ENCODE measurements at regions not wholly inside any gene's neighbourhood (a gene's known extent, or its start where the extent isn't known, plus 50 kb on each side); places are given as distances from the start of the nearest gene placed in this dataset.

DNA sequence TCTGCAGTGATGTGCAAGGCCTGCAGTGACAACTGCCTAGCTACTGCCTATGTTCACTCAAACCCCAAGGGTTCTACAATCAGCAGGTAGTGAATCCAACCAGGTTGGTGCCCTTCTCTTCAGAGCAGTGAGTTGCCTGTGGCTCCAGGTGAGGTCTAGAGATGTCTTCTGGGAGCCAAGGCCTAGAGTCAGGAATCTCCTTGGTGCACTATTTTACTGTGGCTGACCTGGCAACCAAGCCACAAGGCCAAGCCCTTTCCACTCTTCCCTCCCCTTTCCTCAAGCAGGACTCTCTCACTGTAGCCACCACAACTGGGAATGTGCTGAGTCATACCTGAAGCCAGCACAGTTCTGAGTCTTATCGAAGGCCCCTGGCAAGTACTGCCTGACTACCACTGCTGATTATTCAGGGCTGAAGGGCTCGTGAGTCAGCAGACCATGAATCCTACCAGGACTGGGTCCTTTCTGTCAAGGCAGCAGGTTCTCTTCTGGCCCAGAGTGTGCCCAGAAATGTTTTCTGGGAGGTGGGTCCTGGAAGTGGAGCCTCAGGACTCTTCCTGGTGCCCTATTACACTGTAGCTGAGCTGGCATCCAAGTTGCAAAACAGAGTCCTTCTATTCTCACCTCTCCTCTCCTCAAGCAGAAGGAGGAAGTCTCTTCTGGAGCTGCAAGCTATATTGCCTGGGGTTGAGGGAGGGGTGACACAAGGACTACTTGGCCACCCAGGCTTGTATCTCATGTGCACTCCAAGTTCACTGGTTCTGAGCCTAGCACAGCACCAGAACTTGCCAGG lies 111.6 kb downstream of the BTC start:
- no peak for DNase-seq

DNA sequence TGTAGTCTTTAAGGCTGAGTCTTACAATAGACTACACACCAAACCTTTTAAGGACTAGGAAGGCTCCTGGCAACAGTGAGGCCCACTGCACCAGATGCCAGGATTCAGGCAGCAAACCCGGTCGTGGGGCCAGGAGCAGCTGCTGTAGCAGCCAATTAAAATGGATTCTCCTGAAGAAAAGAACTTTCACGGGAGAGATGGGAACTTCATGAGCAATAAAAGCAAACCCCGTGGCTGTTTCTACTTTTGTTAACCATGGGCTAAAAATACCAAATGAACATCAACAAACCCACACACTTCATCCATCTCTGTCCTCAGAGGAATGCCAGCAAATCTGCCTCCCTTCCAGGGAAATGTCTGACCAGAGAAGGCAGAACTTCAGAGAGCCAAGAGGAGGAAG lies 101.4 kb downstream of the BTC start:
- DNase-seq: peak in 1 of 56 donors; percentile 2

Data from amygdala (tissue), 56 donors.